ENCODE measurements at regions not wholly inside any gene's neighbourhood (a gene's known extent, or its start where the extent isn't known, plus 50 kb on each side); places are given as distances from the start of the nearest gene placed in this dataset.

DNA sequence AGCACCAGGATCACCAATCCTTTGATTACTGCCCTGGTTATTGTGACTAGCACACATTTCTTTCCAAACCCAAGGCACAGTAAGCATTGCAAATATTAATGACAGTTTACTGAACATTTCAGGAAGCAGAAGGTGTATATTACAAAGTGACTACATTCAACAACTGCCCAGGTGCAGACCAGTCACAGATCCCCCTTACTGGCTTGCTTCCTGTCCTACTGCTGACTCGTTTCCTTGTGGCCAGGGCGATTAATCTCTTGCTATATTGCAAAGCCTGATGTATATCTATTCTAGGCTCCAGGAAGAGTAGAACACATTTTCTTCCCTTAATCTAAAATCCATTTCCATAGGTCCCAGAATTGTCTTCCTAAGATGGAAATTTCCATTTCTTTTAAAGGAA is 77.2 kb upstream of the EPHA7 start:
- TF ChIP-seq, protein P1, sequence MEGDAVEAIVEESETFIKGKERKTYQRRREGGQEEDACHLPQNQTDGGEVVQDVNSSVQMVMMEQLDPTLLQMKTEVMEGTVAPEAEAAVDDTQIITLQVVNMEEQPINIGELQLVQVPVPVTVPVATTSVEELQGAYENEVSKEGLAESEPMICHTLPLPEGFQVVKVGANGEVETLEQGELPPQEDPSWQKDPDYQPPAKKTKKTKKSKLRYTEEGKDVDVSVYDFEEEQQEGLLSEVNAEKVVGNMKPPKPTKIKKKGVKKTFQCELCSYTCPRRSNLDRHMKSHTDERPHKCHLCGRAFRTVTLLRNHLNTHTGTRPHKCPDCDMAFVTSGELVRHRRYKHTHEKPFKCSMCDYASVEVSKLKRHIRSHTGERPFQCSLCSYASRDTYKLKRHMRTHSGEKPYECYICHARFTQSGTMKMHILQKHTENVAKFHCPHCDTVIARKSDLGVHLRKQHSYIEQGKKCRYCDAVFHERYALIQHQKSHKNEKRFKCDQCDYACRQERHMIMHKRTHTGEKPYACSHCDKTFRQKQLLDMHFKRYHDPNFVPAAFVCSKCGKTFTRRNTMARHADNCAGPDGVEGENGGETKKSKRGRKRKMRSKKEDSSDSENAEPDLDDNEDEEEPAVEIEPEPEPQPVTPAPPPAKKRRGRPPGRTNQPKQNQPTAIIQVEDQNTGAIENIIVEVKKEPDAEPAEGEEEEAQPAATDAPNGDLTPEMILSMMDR (IDR thresholded peaks at IDR 0.05), result no peak
- no peaks in the 10 kb centered on the region for H3K27me3 ChIP-seq (ENCODE audit: insufficient read depth in 3 of 3, low read length in 2 of 3)
- intact Hi-C loops (cut with DNase I), result no loop called here
- no peak for DNase-seq
- H3K9me3 ChIP-seq, result no peaks in the 10 kb centered on the region
- no peaks in the 10 kb centered on the region for H3K4me1 ChIP-seq
- H3K27ac ChIP-seq, result no peak overlapping the region
- no peak overlapping the region for H3K4me3 ChIP-seq
- no peaks in the 10 kb centered on the region for H3K36me3 ChIP-seq (ENCODE audit: insufficient read depth in 1 of 2, low read depth in 1 of 2)
- no peak for ATAC-seq
- WGBS, 3 donors, result 42 to 59% (median 54%) methylated on average over 2 of the region's 2 CpGs

DNA sequence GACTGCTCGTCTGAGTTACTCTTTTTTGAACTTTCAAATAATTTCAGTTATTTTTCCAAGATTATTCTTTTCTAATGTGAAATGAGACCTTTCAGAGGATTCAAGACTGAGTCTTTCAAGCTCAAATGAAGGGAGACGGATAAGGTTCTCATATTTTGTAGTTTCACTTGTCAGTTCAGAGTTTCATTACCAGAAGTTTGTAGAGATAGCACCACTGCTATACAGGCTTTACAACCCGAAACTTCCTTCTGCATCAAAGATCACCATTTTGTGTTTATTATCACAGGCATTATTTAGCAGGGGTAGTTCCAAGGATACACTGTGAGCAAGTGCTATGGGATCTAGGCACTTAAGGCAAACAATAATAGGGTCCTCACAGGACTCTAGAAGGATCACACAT is 74.7 kb upstream of the EPHA7 start:
- Histone ChIP-seq H3K36me3 (ENCODE audit: insufficient read depth in 1 of 2, low read depth in 1 of 2) (no peaks in the 10 kb centered on the region), H3K4me3 (no peak overlapping the region), H3K4me1 (no peaks in the 10 kb centered on the region), H3K27ac (no peak overlapping the region), H3K27me3 (ENCODE audit: insufficient read depth in 3 of 3, low read length in 2 of 3) (no peaks in the 10 kb centered on the region), H3K9me3 (no peaks in the 10 kb centered on the region)
- no peak for DNase-seq
- no peak for ATAC-seq
- TF ChIP-seq, protein P1 (IDR thresholded peaks at IDR 0.05), result no peak
- 70 to 80% (median 77%) methylated on average over 3 of the region's 3 CpGs for WGBS, 3 donors
- intact Hi-C loops (cut with DNase I), result no loop called here

DNA sequence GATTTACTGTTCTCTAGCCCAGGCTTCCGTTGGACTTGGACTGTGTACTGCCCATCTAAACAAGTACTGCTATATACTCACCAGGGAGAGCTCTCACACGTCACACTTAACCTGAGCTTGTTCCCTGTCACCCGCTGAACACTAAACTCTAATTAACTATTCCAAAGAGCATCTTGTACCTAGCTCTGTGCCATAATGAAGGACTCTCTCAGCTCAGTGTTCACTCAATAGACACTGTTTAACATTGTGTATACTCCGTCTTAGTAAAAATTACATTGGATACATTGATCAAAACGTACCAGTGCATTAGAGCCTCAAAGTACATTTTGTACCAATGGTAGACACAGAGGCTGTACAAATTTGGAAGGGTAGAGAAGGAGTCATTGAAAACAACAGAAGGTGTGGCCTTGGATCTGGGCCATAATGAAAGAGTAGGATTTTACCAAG is 55.4 kb upstream of the EPHA7 start:
- Histone ChIP-seq H3K36me3 (ENCODE audit: insufficient read depth in 1 of 2, low read depth in 1 of 2) (no peaks in the 10 kb centered on the region), H3K4me3 (no peak overlapping the region), H3K9me3 (no peaks in the 10 kb centered on the region), H3K4me1 (no peaks in the 10 kb centered on the region), H3K27me3 (ENCODE audit: insufficient read depth in 3 of 3, low read length in 2 of 3) (no peaks in the 10 kb centered on the region), H3K27ac (no peak overlapping the region)
- DNase-seq, result no peak
- TF ChIP-seq, protein P1 (IDR thresholded peaks at IDR 0.05), result no peak
- 84 to 85% (median 84%) methylated on average over 5 of the region's 5 CpGs for WGBS, 3 donors
- no peak for ATAC-seq
- intact Hi-C loops (cut with DNase I), result no loop called here

DNA sequence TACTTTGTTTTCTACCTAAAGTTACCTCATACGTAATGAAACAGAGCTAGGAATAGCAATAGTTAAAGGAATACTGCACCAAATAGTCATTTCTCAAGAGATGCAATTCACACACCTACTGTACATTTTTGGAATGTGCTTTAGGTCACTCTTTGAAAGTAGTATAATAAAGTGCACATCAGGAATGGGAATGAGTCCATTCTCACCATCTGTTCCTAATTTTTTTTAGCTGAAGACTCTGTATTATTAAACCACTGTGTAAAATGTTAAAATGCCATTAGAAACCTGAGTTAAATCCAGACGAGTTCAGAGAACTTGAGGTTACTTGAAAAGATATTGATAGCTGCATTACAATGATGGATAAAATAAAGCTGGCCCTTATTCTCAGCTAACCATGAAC is 51.9 kb upstream of the EPHA7 start:
- H3K27ac ChIP-seq, result no peak overlapping the region
- H3K4me1 ChIP-seq, result no peaks in the 10 kb centered on the region
- no peaks in the 10 kb centered on the region for H3K36me3 ChIP-seq (ENCODE audit: insufficient read depth in 1 of 2, low read depth in 1 of 2)
- WGBS, 3 donors, result 36 to 52% (median 42%) methylated on average over 2 of the region's 2 CpGs
- intact Hi-C loops (cut with DNase I), result no loop called here
- no peaks in the 10 kb centered on the region for H3K27me3 ChIP-seq (ENCODE audit: insufficient read depth in 3 of 3, low read length in 2 of 3)
- ATAC-seq, result no peak
- no peaks in the 10 kb centered on the region for H3K9me3 ChIP-seq
- TF ChIP-seq, protein P1 (IDR thresholded peaks at IDR 0.05), result no peak
- no peak overlapping the region for H3K4me3 ChIP-seq
- no peak for DNase-seq

Data from psoas muscle (tissue), 7 donors.